Epithelial cell of esophagus (primary cell): ENCODE measurements at regions not wholly inside any gene's neighbourhood (a gene's known extent, or its start where the extent isn't known, plus 50 kb on each side); places are given as distances from the start of the nearest gene placed in this dataset.

Experiments
- DNase-seq: peaks from one replicate; pipeline ENCODE4 v3.0.0; 2010; ENCODE audit warnings: low read depth
- H3K4me3 ChIP-seq: 2 replicates; pipeline ENCODE4 v1.5.1; 2011; ENCODE audit warnings: mild to moderate bottlenecking, low read length, control low read depth
- TF ChIP-seq, protein P1 (sequence below): IDR thresholded peaks from 2 replicates; pipeline ENCODE4 v1.5.1; 2011; ENCODE audit warnings: low read depth, mild to moderate bottlenecking, low read length, control low read depth, inconsistent platforms; ENCODE audit not compliant: insufficient read depth; ENCODE audit errors: missing control alignments

DNA sequence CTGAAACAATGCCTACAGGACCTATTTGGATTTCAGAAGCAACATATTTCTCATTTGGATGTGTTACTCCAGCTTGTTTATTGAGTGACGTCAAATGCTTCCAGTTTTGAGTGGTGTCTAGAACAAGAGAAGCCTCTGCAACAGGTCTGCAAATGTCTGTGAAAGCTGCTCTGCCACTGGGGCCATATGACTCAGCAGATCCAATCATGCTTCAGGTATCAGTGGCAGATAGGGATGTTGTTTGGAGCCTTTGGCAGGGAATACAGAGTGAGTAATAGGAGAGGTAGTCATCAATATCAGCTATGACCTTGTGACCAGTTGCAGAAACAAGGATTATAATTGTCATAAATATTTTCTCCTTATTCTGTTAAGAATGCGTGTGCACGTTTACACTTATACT lies 141.1 kb upstream of the ZXDA start:
- TF ChIP-seq, protein P1, sequence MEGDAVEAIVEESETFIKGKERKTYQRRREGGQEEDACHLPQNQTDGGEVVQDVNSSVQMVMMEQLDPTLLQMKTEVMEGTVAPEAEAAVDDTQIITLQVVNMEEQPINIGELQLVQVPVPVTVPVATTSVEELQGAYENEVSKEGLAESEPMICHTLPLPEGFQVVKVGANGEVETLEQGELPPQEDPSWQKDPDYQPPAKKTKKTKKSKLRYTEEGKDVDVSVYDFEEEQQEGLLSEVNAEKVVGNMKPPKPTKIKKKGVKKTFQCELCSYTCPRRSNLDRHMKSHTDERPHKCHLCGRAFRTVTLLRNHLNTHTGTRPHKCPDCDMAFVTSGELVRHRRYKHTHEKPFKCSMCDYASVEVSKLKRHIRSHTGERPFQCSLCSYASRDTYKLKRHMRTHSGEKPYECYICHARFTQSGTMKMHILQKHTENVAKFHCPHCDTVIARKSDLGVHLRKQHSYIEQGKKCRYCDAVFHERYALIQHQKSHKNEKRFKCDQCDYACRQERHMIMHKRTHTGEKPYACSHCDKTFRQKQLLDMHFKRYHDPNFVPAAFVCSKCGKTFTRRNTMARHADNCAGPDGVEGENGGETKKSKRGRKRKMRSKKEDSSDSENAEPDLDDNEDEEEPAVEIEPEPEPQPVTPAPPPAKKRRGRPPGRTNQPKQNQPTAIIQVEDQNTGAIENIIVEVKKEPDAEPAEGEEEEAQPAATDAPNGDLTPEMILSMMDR = no peak
- H3K4me3 ChIP-seq = no peak overlapping the region
- DNase-seq = peak; percentile 42

DNA sequence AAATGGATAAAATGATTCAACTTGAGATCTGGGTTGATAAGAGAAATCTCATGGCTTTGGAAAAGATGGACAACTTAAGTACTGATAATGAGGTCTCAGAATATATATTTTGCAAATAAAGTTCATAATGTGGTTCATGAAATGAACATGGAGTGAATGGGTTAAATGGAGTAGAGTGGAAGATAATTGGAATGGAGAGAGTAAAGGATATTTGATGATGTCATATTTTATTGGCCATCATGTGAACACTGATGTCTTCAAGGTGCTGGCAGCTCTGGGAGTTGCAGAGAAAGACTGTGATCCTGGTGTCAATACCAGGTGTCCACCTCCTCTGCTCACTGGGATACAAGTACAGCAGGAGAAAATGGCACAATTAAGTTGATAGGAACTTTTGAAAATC lies 133.9 kb upstream of the ZXDA start:
- TF ChIP-seq, protein P1 = no peak

DNA sequence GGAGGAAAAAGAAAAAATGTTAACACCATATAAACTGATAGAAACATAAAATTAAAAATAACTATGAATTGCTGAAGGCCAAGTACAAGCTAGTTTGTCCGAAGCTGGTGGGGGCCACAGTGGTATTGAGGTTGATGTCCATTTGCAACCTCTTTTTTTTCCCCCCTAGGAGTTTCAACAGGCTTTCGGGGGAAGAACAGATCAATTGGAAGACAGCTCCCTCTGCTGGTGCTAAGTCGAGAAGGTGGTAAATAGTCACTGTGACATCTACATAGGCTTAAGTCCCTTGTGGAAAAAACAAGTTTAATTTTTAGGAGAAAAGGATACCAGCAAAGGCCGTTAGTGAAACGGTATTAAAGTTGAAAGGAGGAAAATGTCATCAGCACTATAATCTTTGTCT lies 115.7 kb upstream of the ZXDA start:
- TF ChIP-seq, protein P1 = peak; percentile 41
- DNase-seq = peak; percentile 43
- no peak overlapping the region for H3K4me3 ChIP-seq

More for the DNA sequence above, 133.9 kb upstream of the ZXDA start:
- DNase-seq = no peak
- no peak overlapping the region for H3K4me3 ChIP-seq

DNA sequence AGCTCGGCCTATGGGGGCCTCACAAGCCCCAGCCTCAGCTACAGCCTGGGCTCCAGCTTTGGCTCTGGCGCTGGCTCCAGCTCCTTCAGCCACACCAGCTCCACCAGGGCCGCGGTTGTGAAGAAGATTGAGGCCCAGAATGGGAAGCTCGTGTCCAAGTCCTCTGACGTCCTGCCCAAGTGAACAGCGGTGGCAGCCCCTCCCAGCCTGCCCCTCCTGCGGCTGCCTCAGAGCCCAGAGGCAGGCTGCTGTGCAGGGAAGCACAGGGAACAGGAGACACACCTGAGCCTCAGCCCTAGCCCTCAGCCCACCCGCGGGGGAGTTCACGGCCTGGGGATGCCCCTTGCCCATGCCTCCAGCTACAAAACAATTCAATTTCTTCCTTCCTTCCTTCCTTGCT lies 75.7 kb upstream of the ZXDA start:
- DNase-seq = no peak
- no peak overlapping the region for H3K4me3 ChIP-seq
- TF ChIP-seq, protein P1 = no peak

DNA sequence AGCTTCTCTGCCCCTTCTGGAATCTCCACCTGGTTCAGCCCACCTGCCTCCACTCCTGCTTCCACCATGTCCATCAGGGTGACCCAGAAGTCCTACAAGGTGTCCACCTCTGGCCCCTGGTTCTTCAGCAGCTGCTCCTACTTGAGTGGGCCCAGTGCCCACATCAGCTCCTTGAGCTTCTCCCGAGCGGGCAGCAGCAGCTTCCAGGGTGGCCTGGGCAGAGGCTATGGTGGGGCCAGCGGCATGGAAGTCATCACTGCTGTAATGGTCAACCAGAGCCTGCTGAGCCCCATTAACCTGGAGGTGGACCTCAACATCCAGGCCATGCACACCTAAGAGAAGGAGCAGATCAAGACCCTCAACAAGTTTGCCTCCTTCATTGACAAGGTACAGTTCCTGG lies 74.4 kb upstream of the ZXDA start:
- no peak for DNase-seq
- no peak overlapping the region for H3K4me3 ChIP-seq
- TF ChIP-seq, protein P1 = no peak

DNA sequence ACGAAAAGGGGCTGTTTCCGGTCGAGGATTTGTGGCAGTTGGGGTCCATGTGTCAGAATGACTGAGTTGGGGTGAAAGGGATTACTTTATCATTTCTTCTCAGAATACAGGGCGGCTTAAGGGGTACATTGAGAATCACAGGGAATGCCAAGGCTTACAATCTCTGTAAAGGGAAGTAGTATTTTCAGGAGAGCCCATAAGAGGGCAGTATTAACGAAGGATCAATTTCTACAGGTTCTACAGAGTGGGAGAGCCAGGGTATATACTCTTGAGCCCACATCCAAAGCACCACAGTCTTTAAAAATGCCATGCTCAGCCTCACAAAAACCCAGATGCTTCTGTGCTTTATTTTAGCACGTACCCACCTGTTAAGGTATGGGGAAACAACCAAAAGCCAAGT lies 67.7 kb upstream of the ZXDA start:
- TF ChIP-seq, protein P1 = no peak
- H3K4me3 ChIP-seq = no peak overlapping the region

DNA sequence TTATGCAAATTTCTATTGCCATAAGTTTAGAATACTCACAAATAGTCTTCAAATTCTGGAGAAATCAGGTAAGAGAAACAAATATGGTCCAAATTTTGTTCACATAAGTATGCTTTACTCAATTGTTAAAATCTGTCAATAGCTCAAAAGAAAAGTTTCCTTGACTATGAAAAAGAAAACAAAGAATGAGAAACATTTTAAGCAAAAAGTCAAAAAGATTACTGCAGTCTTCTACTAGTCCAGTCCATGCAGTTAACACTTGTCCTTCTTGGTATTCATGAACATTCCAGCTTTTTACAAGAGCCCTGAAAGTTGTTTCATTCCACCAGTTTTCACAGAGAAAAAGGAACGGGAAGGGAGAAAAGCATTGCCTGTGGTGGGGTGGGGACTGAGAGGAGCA lies 54.7 kb upstream of the ZXDA start:
- no peak for DNase-seq
- no peak overlapping the region for H3K4me3 ChIP-seq
- TF ChIP-seq, protein P1 = no peak

More for the DNA sequence above, 67.7 kb upstream of the ZXDA start:
- no peak for DNase-seq
